ENCODE measurements at regions not wholly inside any gene's neighbourhood (a gene's known extent, or its start where the extent isn't known, plus 50 kb on each side); places are given as distances from the start of the nearest gene placed in this dataset.

DNA sequence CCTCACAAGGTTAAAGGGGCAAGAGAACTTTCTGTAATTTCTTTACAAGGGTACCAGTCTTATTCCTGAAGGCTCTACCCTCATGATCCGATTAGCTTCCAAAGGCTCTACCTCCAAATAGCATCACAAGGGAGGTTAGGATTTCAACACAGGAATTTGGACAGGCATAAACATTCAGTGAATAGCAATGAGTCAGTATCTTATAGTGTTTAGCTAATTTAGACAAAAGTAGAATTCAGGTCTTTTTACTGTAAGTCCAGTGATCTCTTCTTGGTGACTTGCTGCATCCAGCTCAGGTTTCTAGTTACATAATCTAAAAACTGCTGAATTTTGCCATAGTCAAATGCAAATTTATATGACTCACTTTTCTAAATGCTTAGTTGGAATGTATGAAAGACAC is 1995.6 kb upstream of the RAG2 start:
- TF ChIP-seq, protein P1, sequence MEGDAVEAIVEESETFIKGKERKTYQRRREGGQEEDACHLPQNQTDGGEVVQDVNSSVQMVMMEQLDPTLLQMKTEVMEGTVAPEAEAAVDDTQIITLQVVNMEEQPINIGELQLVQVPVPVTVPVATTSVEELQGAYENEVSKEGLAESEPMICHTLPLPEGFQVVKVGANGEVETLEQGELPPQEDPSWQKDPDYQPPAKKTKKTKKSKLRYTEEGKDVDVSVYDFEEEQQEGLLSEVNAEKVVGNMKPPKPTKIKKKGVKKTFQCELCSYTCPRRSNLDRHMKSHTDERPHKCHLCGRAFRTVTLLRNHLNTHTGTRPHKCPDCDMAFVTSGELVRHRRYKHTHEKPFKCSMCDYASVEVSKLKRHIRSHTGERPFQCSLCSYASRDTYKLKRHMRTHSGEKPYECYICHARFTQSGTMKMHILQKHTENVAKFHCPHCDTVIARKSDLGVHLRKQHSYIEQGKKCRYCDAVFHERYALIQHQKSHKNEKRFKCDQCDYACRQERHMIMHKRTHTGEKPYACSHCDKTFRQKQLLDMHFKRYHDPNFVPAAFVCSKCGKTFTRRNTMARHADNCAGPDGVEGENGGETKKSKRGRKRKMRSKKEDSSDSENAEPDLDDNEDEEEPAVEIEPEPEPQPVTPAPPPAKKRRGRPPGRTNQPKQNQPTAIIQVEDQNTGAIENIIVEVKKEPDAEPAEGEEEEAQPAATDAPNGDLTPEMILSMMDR (IDR thresholded peaks at IDR 0.05 in 8 of 11, conservative IDR thresholded peaks at IDR 0.05 in 3 of 11) = no peak
- TF ChIP-seq POLR2A (IDR thresholded peaks at IDR 0.05) = no peak
- no peak for TF ChIP-seq POLR2AphosphoS5 (IDR thresholded peaks at IDR 0.05)

All from spleen (tissue), 7 donors.